IMR-90 (cell line): ENCODE measurements at regions not wholly inside any gene's neighbourhood (a gene's known extent, or its start where the extent isn't known, plus 50 kb on each side); places are given as distances from the start of the nearest gene placed in this dataset.

ENCODE experiments used
- ATAC-seq: fragments of 200-7000 bp; cut with Tn5 transposase; 2 replicates; pipeline ENCODE4 v1.9.1; 2020; ENCODE audit warnings: low read depth, mild to moderate bottlenecking, moderate library complexity
- BruUV-seq: library from RNA; stranded (reverse); fragments of 400-500 nt; replicated peaks from 2 replicates; lab custom pipeline; 2021; lab: Mats Ljungman, UMichigan
- CTCF ChIA-PET: fragments of 300-600 bp; formaldehyde crosslinking; extraction: SDS; loops from one replicate; lab custom pipeline; 2021; ENCODE audit warnings: antibody characterized with exemption; lab: Yijun Ruan, JAX
- POLR2A ChIA-PET: fragments of 300-600 bp; sonication (Branson Sonifier 250); formaldehyde crosslinking; loops from one replicate; lab custom pipeline; 2022; ENCODE audit warnings: antibody characterized with exemption; ENCODE audit not compliant: unreplicated experiment; lab: Charles Lee
- DNase-seq: peaks from one replicate; pipeline ENCODE4 v3.0.0; 2013
- H2AFZ ChIP-seq: replicated peaks from 2 replicates; pipeline ENCODE3; 2013; ENCODE audit warnings: low read length, mild to moderate bottlenecking; ENCODE audit not compliant: poor library complexity
- H2AK5ac ChIP-seq: 2 replicates; pipeline ENCODE4 v1.6.1; 2013; ENCODE audit warnings: low read depth, low read length, inconsistent platforms
- H2AK9ac ChIP-seq: replicated peaks from 2 replicates; pipeline ENCODE3; 2013; ENCODE audit warnings: mild to moderate bottlenecking, low read depth, low read length, moderate library complexity; ENCODE audit not compliant: poor library complexity
- H2BK120ac ChIP-seq: 2 replicates; pipeline ENCODE4 v1.6.1; 2013; ENCODE audit warnings: low read depth, low read length, inconsistent platforms
- H2BK15ac ChIP-seq: 3 replicates; pipeline ENCODE4 v1.6.1; 2013; ENCODE audit warnings: low read depth, low read length, inconsistent platforms
- H2BK20ac ChIP-seq: 2 replicates; pipeline ENCODE4 v1.6.1; 2013; ENCODE audit warnings: low read depth, mild to moderate bottlenecking, inconsistent platforms, low read length, moderate library complexity
- H2BK5ac ChIP-seq: 2 replicates; pipeline ENCODE4 v1.6.1; 2013; ENCODE audit warnings: mild to moderate bottlenecking, low read depth, low read length, inconsistent platforms; ENCODE audit not compliant: poor library complexity, severe bottlenecking
- H3K14ac ChIP-seq: replicated peaks from 2 replicates; pipeline ENCODE4 v1.6.1; 2013; ENCODE audit warnings: low read depth, low read length, inconsistent platforms
- H3K18ac ChIP-seq: 2 replicates; pipeline ENCODE4 v1.6.1; 2013; ENCODE audit warnings: low read depth, low read length, control low read depth
- H3K23ac ChIP-seq: 2 replicates; pipeline ENCODE4 v1.6.1; 2013; ENCODE audit warnings: low read depth, low read length, inconsistent platforms
- H3K27ac ChIP-seq: 2 replicates; pipeline ENCODE4 v1.5.1; 2013; ENCODE audit warnings: mild to moderate bottlenecking, control low read depth, low read length; ENCODE audit not compliant: insufficient read depth
- H3K27me3 ChIP-seq: 2 replicates; pipeline ENCODE4 v1.6.1; 2013; ENCODE audit warnings: low read length; ENCODE audit not compliant: control insufficient read depth, insufficient read depth
- H3K36me3 ChIP-seq: 2 replicates; pipeline ENCODE4 v1.6.1; 2013; ENCODE audit warnings: low read length, mixed read lengths; ENCODE audit not compliant: control insufficient read depth, insufficient read depth
- H3K4ac ChIP-seq: 2 replicates; pipeline ENCODE4 v1.6.1; 2013; ENCODE audit warnings: low read depth, low read length, inconsistent platforms
- H3K4me1 ChIP-seq: 2 replicates; pipeline ENCODE4 v1.6.1; 2013; ENCODE audit warnings: low read length, mixed read lengths; ENCODE audit not compliant: control insufficient read depth, insufficient read depth
- H3K4me2 ChIP-seq: 2 replicates; pipeline ENCODE4 v1.6.1; 2013; ENCODE audit warnings: low read depth, mild to moderate bottlenecking, control low read depth, low read length, moderate library complexity
- H3K4me3 ChIP-seq: 2 replicates; pipeline ENCODE4 v1.5.1; 2013; ENCODE audit warnings: low read depth, mild to moderate bottlenecking, control low read depth, low read length, moderate library complexity; ENCODE audit not compliant: insufficient read depth
- H3K56ac ChIP-seq: 2 replicates; pipeline ENCODE4 v1.6.1; 2013; ENCODE audit warnings: low read length, inconsistent platforms; ENCODE audit not compliant: insufficient read depth; ENCODE audit errors: extremely low read depth
- H3K79me1 ChIP-seq, 2 experiments: 2 replicates each; pipeline ENCODE4 v1.6.1; 2013; ENCODE audit warnings: low read length in 2 of 2, inconsistent platforms in 1 of 2, low read depth in 1 of 2
- H3K9ac ChIP-seq: 2 replicates; pipeline ENCODE4 v1.6.1; 2013; ENCODE audit warnings: low read depth, low read length, control low read depth
- H3K9me1 ChIP-seq: 2 replicates; pipeline ENCODE4 v1.6.1; 2013; ENCODE audit warnings: low read length, inconsistent platforms; ENCODE audit not compliant: insufficient read depth
- H3K9me3 ChIP-seq: 2 replicates; pipeline ENCODE4 v1.6.1; 2013; ENCODE audit warnings: low read length; ENCODE audit not compliant: control insufficient read depth, insufficient read depth
- H4K20me1 ChIP-seq: 2 replicates; pipeline ENCODE4 v1.6.1; 2013; ENCODE audit warnings: low read length, inconsistent platforms; ENCODE audit not compliant: insufficient read depth
- H4K5ac ChIP-seq: 2 replicates; pipeline ENCODE4 v1.6.1; 2013; ENCODE audit warnings: mild to moderate bottlenecking, low read depth, low read length, control low read depth
- H4K8ac ChIP-seq, 2 experiments: 2 replicates each; pipeline ENCODE4 v1.6.1; 2013; ENCODE audit warnings: low read depth in 2 of 2, low read length in 2 of 2, control low read depth in 1 of 2, inconsistent platforms in 1 of 2
- H4K91ac ChIP-seq: 2 replicates; pipeline ENCODE4 v1.6.1; 2013; ENCODE audit warnings: low read depth, low read length, inconsistent platforms; ENCODE audit not compliant: insufficient read depth
- FOS ChIP-seq: fragments of 150-350 bp; IDR thresholded peaks from 2 replicates; pipeline ENCODE4 v1.6.1; 2016; ENCODE audit warnings: low read depth, low read length
- MXI1 ChIP-seq: IDR thresholded peaks from 2 replicates; pipeline ENCODE4 v1.6.1; 2012; ENCODE audit warnings: low read depth, mild to moderate bottlenecking, low read length, moderate library complexity, borderline replicate concordance
- RFX5 ChIP-seq: IDR thresholded peaks from 2 replicates; pipeline ENCODE4 v1.8.0; 2012; ENCODE audit warnings: low read depth, mild to moderate bottlenecking, low read length, moderate library complexity
- SMC3 ChIP-seq: fragments of 150-350 bp; IDR thresholded peaks from 2 replicates; pipeline ENCODE4 v1.6.1; 2016; ENCODE audit warnings: low read depth, mild to moderate bottlenecking, antibody characterized with exemption, low read length, moderate library complexity
- USF2 ChIP-seq: fragments of 150-350 bp; IDR thresholded peaks from 2 replicates; pipeline ENCODE4 v1.6.1; 2017; ENCODE audit warnings: mild to moderate bottlenecking, antibody characterized with exemption, low read length, low read depth
- WGBS, 2 experiments: methylation state at CpG; one replicate each; pipeline versions ENCODE4 v1.1.5 to v1.1.7; 2013; ENCODE audit warnings: missing lambda C conversion rate in 2 of 2; ENCODE audit not compliant: insufficient read length in 1 of 2; ENCODE audit errors: extremely low coverage in 2 of 2; 5-methylcytosine and 5-hydroxymethylcytosine counted together
- dilution Hi-C: fragments of 300-500 bp; cut with HindIII; formaldehyde crosslinking; loops from one replicate; pipeline ENCODE4 v1.14.3; 2018; ENCODE audit warnings: low sequenced_read_pairs; ENCODE audit not compliant: unreplicated experiment
- in situ Hi-C: fragments of 300-500 bp; cut with MboI; formaldehyde crosslinking; loops from 3 replicates; pipeline ENCODE4 v1.14.3; 2019; ENCODE audit warnings: low sequenced_read_pairs, inconsistent platforms, mixed read lengths
- intact Hi-C: fragments of 100-400 bp; cut with micrococcal nuclease; formaldehyde crosslinking; loops from 2 replicates; pipeline ENCODE4 v1.10.0; 2022

GRCh38 chr5:74995926-74996325 lies 56.4 kb downstream of the GCNT4 start:
- Histone ChIP-seq H3K79me1 (no peaks in the 10 kb centered on the region), H3K23ac (no peak overlapping the region), H4K8ac (no peak overlapping the region), H3K9me3 (no peaks in the 10 kb centered on the region), H3K14ac (no peak overlapping the region), H2AFZ (no peak overlapping the region), H4K91ac (no peak overlapping the region), H3K4me3 (no peak overlapping the region), H4K20me1 (no peaks in the 10 kb centered on the region), H3K4ac (no peak overlapping the region), H2AK5ac (no peak overlapping the region), H3K18ac (no peak overlapping the region), H3K27me3 (peaks cover 7% of the 10 kb centered on the region; the same call in 1 of the 2 replicates), H3K4me2 (no peak overlapping the region), H4K5ac (no peak overlapping the region), H3K36me3 (no peaks in the 10 kb centered on the region), H3K9ac (no peak overlapping the region), H3K4me1 (no peaks in the 10 kb centered on the region), H3K9me1 (no peaks in the 10 kb centered on the region), H2BK5ac (no peak overlapping the region), H2AK9ac (no peak overlapping the region), H2BK20ac (no peak overlapping the region), H2BK120ac (no peak overlapping the region), H3K56ac (no peak overlapping the region), H2BK15ac (no peak overlapping the region), H3K27ac (no peak overlapping the region)
- no peak for DNase-seq
- ATAC-seq, result no peak
- no peak for TF ChIP-seq FOS
- TF ChIP-seq RFX5, result no peak
- no peak for TF ChIP-seq MXI1
- TF ChIP-seq SMC3, result no peak
- TF ChIP-seq USF2, result no peak
- CTCF ChIA-PET, result no interaction called here
- no TSS peak for BruUV-seq
- in situ Hi-C loops, result no loop called here
- dilution Hi-C loops, result no loop called here
- no CpG with 5 or more reads among the region's 1 CpG for WGBS, 2 experiments
- intact Hi-C loops, result no loop called here
- POLR2A ChIA-PET, result no interaction called here
